NCI-H1048 (cell line): ENCODE measurements at regions not wholly inside any gene's neighbourhood (a gene's known extent, or its start where the extent isn't known, plus 50 kb on each side); places are given as distances from the start of the nearest gene placed in this dataset.

Source experiments
- DNase-seq: peaks from one replicate; lab custom pipeline; 2025; lab: John Stamatoyannopoulos, UW

DNA sequence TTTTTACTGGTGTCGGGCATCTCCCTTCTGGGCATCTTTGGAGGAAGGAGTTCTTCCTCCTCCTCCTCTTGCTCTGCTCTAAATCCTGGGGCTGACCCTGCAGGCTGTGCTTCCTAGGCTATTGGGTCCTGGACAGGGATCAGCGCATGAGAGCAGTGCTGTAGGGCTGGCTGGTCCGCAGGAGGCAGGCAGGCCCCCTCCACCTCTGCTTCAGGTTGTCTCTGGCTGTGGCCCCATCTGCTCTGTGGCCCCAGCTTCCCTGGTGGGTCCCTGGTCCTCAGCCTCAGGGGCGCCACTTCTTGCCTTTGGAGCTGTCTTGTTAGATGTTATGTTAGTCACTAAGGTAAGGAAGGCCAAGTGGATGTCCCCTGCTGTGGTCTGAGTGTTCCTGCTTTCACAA is 237.3 kb upstream of the PITRM1 start:
- no peak for DNase-seq

- no peak for DNase-seq
Measured at GRCh38 chr10:3408603-3409365, 236.2 kb upstream of the PITRM1 start.

GRCh38 chr10:3407208-3407607 is 234.6 kb upstream of the PITRM1 start:
- no peak for DNase-seq

DNA sequence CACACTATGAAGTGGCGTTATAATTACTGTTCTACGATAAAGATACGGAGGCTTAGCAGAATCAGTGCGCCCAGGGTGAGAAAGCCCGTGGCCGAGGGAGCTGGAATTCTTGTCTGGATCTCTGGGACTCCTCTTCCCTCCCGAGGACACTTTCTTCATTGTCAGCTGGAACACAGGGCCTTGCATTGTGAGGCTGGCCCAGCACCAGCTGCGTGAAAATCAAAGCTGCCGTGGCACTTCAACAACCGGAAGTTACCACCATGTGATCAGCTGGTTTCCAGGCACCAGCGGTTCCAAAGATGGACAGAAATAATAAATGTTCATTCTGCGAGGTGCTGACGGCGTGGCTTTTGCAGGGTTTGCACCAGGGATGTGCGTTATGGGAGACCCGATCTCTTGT is 234.0 kb upstream of the PITRM1 start:
- no peak for DNase-seq

- DNase-seq: no peak
Measured at GRCh38 chr10:3404381-3404780, 231.8 kb upstream of the PITRM1 start.

DNA sequence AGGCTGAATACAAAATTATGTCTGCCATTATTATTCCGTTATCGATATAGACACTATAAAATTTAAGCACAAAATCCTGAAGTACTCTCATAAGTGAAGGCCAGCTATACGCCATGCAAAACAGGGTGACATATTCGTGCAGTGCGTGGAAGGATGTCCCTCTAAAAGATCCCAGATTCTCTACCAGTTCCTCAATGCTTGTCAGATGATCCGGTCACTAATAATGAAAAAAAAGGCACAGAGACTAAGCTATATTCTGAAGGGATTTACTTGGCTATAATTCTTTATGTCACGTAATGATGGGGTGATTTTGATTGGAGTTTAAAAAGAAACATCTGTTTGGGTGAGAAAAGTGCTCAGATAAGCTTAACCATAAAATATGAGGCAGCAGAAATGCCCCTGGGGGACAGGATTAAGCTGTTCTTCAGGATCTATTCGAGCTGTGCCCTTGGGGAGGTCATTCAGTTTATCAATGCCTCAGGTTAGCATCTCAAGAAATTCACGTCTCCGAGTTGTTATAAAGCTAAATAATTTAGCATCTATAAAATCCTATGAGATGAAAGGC is 229.7 kb upstream of the PITRM1 start:
- DNase-seq: no peak

DNA sequence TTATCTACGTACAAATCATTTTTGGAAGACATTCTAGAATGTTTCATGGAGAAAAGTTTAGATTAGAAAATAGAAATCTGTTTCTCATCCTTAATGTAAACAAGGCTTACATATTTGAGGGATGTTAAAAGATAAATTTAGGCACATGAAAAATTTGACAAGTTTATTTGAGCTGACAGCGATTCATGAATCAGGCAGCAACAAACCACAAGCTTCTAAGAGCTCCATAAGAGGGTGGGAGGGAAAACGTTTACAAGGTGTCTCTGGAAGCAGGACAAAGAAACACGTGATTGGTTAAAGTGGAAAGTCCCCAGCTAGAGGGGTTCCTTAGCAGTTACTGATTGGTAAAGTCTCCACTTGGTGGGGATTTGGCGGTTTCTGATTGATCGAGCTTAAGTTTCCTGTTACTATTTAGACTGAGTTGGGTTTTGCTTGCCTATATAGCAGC is 228.9 kb upstream of the PITRM1 start:
- no peak for DNase-seq

GRCh38 chr10:3400348-3400747 is 227.8 kb upstream of the PITRM1 start:
- DNase-seq: no peak

GRCh38 chr10:3399756-3400155 is 227.2 kb upstream of the PITRM1 start:
- DNase-seq: no peak

DNA sequence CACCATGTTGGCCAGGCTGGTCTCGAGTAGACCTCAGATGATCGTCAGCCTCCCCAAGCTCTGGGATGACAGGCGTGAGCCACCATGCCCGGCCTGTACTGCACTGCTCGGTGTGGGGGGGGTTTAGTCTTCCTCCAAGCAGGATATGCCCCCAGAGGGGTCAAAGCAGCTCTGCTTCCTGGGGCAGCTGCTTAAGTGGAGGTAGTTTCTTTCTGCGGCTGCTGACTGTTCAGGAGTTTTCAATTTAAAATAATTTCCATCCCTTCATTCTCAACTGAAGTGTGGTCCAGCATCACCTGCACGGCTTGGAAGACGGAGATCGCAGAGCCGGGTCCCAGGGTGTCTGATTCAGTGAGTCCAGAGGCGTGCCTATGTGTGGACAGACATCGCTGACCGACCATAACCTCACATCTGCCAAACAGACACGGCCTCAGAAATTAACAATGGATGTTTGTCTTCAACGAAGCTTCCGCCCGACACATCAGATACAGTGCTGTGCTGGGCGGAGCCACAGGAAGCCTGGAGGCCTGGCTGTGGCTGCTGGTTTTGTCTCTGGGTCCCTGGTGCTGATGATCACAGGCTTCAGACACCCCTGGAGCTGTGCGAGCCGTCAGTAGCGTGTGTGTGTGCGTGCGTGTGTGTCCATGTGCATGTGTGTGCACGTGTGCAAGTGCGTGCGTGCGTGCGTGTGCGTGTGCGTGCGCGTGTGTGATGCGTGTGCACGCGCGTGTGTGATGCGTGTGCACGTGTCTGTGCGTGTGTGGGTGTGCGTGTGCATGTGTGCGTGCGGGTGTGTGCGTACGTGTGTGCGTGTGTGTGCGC is 226.5 kb upstream of the PITRM1 start:
- DNase-seq: no peak

GRCh38 chr10:3397846-3398245 is 225.3 kb upstream of the PITRM1 start:
- no peak for DNase-seq

- DNase-seq: no peak
Measured at GRCh38 chr10:3397231-3397630, 224.6 kb upstream of the PITRM1 start.

DNA sequence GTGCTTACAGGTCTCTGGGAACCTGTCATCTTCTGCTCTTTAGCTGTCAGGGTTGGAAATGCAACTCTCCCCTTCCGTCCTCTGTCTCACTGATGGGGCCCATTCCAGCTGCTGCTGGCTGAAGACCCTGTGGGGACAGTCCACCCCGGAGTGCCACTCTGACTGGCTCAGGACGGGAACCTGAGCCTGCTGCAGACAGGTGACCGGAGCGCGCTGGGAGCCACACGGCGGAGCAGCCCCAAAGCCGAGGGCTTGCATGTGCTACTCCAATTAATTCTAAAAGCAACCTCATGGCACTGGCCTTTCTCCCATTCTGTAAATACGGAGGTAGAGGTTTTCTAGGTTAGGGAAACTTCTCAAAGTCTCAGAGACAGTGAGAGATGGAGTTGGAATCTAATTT is 223.5 kb upstream of the PITRM1 start:
- no peak for DNase-seq

DNA sequence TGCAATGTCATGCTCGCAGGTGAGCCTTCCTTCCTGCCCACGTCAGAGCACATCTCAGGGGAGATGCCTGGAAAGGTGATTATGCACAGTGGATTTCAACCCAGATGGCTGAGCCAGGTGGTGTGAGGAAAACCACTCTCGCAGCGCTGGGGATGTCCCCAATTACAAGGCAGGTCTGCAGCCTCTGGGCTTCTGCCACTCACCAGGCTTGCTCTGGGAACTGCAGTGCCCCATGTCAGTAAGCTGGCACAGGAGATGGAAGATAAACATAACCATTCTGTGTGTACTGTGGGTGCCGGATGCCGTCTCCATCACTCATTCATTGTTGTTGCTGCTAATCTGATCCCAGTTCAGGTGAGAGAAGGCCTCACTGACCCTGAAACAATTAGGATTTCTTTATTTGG is 222.9 kb upstream of the PITRM1 start:
- DNase-seq: no peak

DNA sequence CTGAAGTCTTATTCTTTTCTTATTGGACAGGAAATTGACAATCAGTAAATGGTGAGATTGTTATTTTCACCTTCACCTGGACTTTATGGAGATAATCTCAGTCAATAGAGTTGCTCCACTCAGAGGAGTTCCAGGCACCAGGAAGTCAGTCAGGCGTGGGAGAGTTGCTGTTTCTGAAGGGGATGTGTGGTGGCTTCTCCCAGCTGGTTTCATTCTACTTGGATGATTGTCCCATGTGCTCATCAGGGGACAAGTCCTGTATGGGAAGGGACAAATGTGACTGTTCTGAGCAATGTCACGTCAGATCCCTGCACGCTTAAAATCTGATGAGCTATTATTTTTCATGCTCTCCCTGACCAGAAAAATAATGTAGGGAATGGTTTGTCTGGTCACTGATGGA is 222.5 kb upstream of the PITRM1 start:
- no peak for DNase-seq

DNA sequence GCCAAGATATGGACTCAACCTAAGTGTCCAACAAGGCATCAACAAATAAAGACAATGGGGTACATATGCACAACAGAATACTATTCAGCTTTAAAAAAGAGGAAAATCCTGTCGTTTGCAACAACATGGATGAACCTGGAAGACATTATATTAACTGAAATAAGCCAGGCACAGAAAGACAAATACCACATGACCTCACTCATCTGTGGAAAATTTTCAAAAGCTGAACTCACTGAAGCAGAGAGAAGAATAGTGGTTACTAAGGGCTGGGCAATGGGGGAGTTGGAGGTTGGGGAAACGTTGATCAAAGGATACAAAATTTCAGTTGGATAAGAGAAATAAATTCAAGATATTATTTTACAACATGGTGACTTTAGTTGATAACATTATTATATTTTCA is 221.4 kb upstream of the PITRM1 start:
- no peak for DNase-seq

DNA sequence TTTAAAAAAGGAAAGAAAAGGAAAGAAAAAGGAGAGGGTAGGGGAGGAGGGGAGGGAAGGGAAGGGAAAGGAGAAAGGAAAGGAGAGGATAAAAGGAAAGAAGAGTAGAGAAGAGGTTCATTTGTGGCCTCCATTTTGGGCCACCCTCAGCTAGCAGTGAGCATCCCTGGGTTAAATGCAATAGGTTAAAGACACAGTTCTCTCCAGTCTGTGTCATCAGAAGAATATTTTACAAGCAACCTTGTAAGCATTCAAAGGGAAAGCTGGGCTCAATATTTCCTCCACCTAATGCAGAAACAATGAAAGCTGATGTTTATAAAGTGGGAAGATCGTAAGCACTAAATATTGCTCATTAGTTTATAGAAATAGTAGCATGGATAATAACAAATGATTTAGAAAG is 219.1 kb upstream of the PITRM1 start:
- DNase-seq: no peak

GRCh38 chr10:3389130-3389529 is 216.5 kb upstream of the PITRM1 start:
- DNase-seq: no peak

DNA sequence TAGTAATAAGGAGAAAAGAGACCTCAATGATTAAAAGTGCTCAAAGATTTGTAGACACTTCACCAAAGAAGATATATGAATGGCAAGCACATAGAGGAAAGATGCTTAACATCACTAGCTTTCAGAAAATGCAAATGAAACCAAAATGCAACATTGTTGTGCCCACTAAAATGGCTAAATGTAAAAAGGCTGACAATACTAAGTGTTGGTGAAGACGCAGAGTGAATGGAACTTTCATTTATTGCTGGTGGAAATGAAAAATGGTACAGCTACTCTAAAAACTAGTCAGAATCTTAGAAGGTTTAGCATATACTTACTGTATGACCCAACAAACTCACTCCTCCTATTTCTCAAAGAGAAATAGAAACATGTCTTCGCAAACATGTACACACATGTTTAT is 212.9 kb upstream of the PITRM1 start:
- DNase-seq: no peak

- DNase-seq: no peak
Measured at GRCh38 chr10:3382092-3382491, 209.5 kb upstream of the PITRM1 start.

DNA sequence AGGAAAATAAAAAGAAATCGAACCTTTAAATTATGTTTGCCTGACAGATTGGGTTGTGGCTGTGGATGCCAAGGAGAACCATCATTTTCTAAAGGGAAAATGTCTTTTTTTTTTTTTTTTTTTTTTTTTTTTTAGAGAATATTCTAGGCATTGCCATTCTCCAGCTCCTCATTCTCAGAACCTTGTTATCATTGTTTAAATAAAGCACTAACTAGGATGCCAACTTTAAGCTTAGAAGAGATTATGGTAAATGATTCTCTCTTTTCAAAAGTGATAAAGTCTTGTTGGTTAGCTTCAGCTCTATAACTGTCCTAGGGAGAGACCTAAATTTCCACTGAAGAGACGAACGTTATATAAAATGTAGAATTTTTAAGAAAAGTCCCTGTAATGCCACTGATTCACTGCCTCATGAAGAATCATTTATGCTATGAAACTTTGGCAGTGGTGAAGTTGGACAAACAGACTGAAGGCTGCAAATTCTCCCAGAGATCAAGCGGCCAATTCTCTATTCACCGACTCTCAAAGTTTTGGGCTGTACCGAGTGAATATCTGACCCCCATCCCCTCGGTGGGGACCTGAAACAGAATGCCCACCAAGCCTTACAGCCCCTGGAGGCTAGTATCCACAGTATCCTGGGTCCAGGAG is 207.9 kb upstream of the PITRM1 start:
- DNase-seq: no peak

- no peak for DNase-seq
Measured at GRCh38 chr10:3376631-3377030, 204.0 kb upstream of the PITRM1 start.

GRCh38 chr10:3375505-3375904 is 202.9 kb upstream of the PITRM1 start:
- no peak for DNase-seq
